ENCODE measurements at regions not wholly inside any gene's neighbourhood (a gene's known extent, or its start where the extent isn't known, plus 50 kb on each side); places are given as distances from the start of the nearest gene placed in this dataset.

DNA sequence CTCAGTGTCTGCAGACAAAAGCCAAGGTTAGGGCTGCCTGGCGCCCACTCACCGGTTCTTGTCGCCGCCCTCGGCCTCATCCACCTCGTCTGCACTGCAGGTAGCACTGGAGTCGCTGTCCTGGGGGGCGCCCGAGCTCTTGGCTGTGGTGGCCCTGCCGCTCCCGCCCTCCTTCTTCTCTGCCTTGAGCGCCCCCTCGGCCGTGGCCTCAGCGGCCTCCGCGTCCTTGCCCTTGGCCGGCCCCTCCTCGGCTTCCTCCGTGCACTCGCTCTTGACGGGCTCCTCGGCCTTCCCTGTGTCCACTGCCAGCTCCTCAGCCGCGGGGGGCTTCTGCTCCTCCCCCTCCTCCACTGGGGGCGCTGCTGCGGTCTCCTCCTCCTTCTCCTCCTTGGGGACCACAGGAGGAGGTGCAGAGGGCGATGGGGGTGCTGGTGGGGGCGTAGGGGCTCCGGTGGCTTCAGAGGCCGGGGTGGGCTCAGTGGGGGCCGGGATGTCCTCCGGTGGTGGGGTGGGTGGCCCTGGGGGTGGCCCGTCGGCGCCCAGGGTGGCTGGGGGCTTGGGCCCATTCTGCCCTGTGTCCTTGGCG, 77.2 kb downstream of the RFLNA start:
- no peak for TF ChIP-seq POLR2AphosphoS5 (IDR thresholded peaks at IDR 0.05; ENCODE audit: low read depth, low read length)
- no peak for TF ChIP-seq TAF1 (IDR thresholded peaks at IDR 0.05; ENCODE audit: low read depth, low read length)
- TF ChIP-seq POLR2A (IDR thresholded peaks at IDR 0.05; ENCODE audit: low read depth, low read length), result no peak
- TF ChIP-seq PAX5 (IDR thresholded peaks at IDR 0.05; ENCODE audit: insufficient read depth, low read length, severe bottlenecking), result no peak

Measured in GM12891 (cell line).